Fibroblast of lung (primary cell): ENCODE measurements at regions not wholly inside any gene's neighbourhood (a gene's known extent, or its start where the extent isn't known, plus 50 kb on each side); places are given as distances from the start of the nearest gene placed in this dataset.

Experiments
- DNase-seq, 2 donors: peaks; one replicate each; pipeline versions ENCODE4 v3.0.0 to v3.0.0-alpha.2; 2010; ENCODE audit warnings: low read depth in 2 of 2
- H2AFZ ChIP-seq: 2 replicates; pipeline ENCODE4 v1.5.1; 2012; ENCODE audit warnings: low read length, control low read depth, inconsistent platforms
- H3K27ac ChIP-seq: 2 replicates; pipeline ENCODE4 v1.5.1; 2011; ENCODE audit warnings: low read length, control low read depth; ENCODE audit not compliant: insufficient read depth
- H3K27me3 ChIP-seq: 2 replicates; pipeline ENCODE4 v1.5.1; 2011; ENCODE audit warnings: mild to moderate bottlenecking, low read length; ENCODE audit not compliant: control insufficient read depth, insufficient read depth
- H3K36me3 ChIP-seq: 2 replicates; pipeline ENCODE4 v1.5.1; 2011; ENCODE audit warnings: low read length; ENCODE audit not compliant: control insufficient read depth, insufficient read depth
- H3K4me1 ChIP-seq: 2 replicates; pipeline ENCODE4 v1.5.1; 2011; ENCODE audit warnings: low read length; ENCODE audit not compliant: control insufficient read depth, insufficient read depth; ENCODE audit errors: extremely low read depth
- H3K4me2 ChIP-seq: 2 replicates; pipeline ENCODE4 v1.5.1; 2011; ENCODE audit warnings: low read length, control low read depth; ENCODE audit not compliant: insufficient read depth; ENCODE audit errors: extremely low read depth
- H3K4me3 ChIP-seq, 4 experiments: fragments of 200-600 bp in 1 of 4; sonication (generic) in 1 of 4; replicated peaks in 1 of 4; 2 replicates each; pipeline ENCODE4 v1.5.1; 2011 to 2016; ENCODE audit warnings: low read length in 4 of 4, low read depth in 3 of 4, mild to moderate bottlenecking in 3 of 4, control low read depth in 2 of 4, inconsistent platforms in 1 of 4, mixed read lengths in 1 of 4; ENCODE audit not compliant: insufficient read depth in 1 of 4; ENCODE audit errors: control extremely low read depth in 1 of 4
- H3K79me2 ChIP-seq: 2 replicates; pipeline ENCODE4 v1.5.1; 2012; ENCODE audit warnings: mild to moderate bottlenecking, low read length, inconsistent platforms; ENCODE audit not compliant: control insufficient read depth, insufficient read depth
- H3K9ac ChIP-seq: 2 replicates; pipeline ENCODE4 v1.5.1; 2011; ENCODE audit warnings: mild to moderate bottlenecking, low read length, control low read depth; ENCODE audit not compliant: insufficient read depth
- H3K9me3 ChIP-seq: 2 replicates; pipeline ENCODE4 v1.5.1; 2012; ENCODE audit warnings: low read depth, low read length; ENCODE audit not compliant: control insufficient read depth, insufficient read depth
- H4K20me1 ChIP-seq: 2 replicates; pipeline ENCODE4 v1.5.1; 2011; ENCODE audit warnings: low read length; ENCODE audit not compliant: control insufficient read depth, insufficient read depth; ENCODE audit errors: extremely low read depth
- CTCF ChIP-seq, 2 donors: IDR thresholded peaks in 1 of 2; conservative IDR thresholded peaks in 1 of 2; 1 replicate in 1 of 2; 2 replicates in 1 of 2; pipeline ENCODE4 v1.5.1; 2011 to 2012; ENCODE audit warnings: low read length in 2 of 2, control low read depth in 1 of 2, inconsistent platforms in 1 of 2, low read depth in 1 of 2, mild to moderate bottlenecking in 1 of 2
- EZH2 ChIP-seq: IDR thresholded peaks from 2 replicates; pipeline ENCODE4 v1.5.1; 2012; ENCODE audit warnings: low read length, control low read depth, mild to moderate bottlenecking; ENCODE audit errors: missing control alignments

- TF ChIP-seq EZH2, result no peak
- no peak for TF ChIP-seq CTCF (conservative IDR thresholded peaks at IDR 0.05 in 1 of 2, IDR thresholded peaks at IDR 0.05 in 1 of 2; ENCODE audit: low read depth in 1 of 2, low read length in 2 of 2)
- Histone ChIP-seq H3K27me3 (no peaks in the 10 kb centered on the region), H3K9ac (no peak overlapping the region), H3K4me3 (no peak overlapping the region), H2AFZ (no peak overlapping the region), H3K79me2 (no peaks in the 10 kb centered on the region), H3K36me3 (no peaks in the 10 kb centered on the region), H3K4me2 (no peak overlapping the region), H4K20me1 (no peaks in the 10 kb centered on the region), H3K4me1 (no peaks in the 10 kb centered on the region), H3K9me3 (no peaks in the 10 kb centered on the region), H3K27ac (no peak overlapping the region)
- DNase-seq, result peak in 1 of 2 donors; percentile 11
These were observed 895.0 kb upstream of the B3GALT2 start for GRCh38 chr1:194081444-194081843.

- no peak overlapping the region for H3K4me3 ChIP-seq
- no peak overlapping the region for H2AFZ ChIP-seq
- no peak for TF ChIP-seq CTCF (conservative IDR thresholded peaks at IDR 0.05 in 1 of 2, IDR thresholded peaks at IDR 0.05 in 1 of 2; ENCODE audit: low read depth in 1 of 2, low read length in 2 of 2)
- no peak for TF ChIP-seq EZH2
- no peaks in the 10 kb centered on the region for H3K36me3 ChIP-seq
- H3K79me2 ChIP-seq, result no peaks in the 10 kb centered on the region
- H3K9me3 ChIP-seq, result no peaks in the 10 kb centered on the region
- no peaks in the 10 kb centered on the region for H3K4me1 ChIP-seq
- no peak overlapping the region for H3K9ac ChIP-seq
- H3K27ac ChIP-seq, result no peak overlapping the region
- H4K20me1 ChIP-seq, result no peaks in the 10 kb centered on the region
- H3K27me3 ChIP-seq, result no peaks in the 10 kb centered on the region
- no peak overlapping the region for H3K4me2 ChIP-seq
- no peak for DNase-seq
These were observed 894.4 kb upstream of the B3GALT2 start for GRCh38 chr1:194080826-194081225.

- H3K9ac ChIP-seq, result no peak overlapping the region
These were observed 892.4 kb upstream of the B3GALT2 start for GRCh38 chr1:194078765-194079164.

More at GRCh38 chr1:194078765-194079164, 892.4 kb upstream of the B3GALT2 start:
- H3K9me3 ChIP-seq, result no peaks in the 10 kb centered on the region
- no peak for DNase-seq
- no peaks in the 10 kb centered on the region for H3K79me2 ChIP-seq
- H3K4me1 ChIP-seq, result no peaks in the 10 kb centered on the region
- no peak overlapping the region for H3K4me3 ChIP-seq
- H3K4me2 ChIP-seq, result no peak overlapping the region
- no peaks in the 10 kb centered on the region for H3K36me3 ChIP-seq
- H2AFZ ChIP-seq, result no peak overlapping the region
- no peaks in the 10 kb centered on the region for H3K27me3 ChIP-seq
- no peak for TF ChIP-seq CTCF (conservative IDR thresholded peaks at IDR 0.05 in 1 of 2, IDR thresholded peaks at IDR 0.05 in 1 of 2; ENCODE audit: low read depth in 1 of 2, low read length in 2 of 2)
- no peak for TF ChIP-seq EZH2
- H3K27ac ChIP-seq, result no peak overlapping the region
- H4K20me1 ChIP-seq, result no peaks in the 10 kb centered on the region
